Astrocyte of the cerebellum (primary cell): ENCODE measurements at regions not wholly inside any gene's neighbourhood (a gene's known extent, or its start where the extent isn't known, plus 50 kb on each side); places are given as distances from the start of the nearest gene placed in this dataset.

ENCODE experiments used
- DNase-seq: peaks from one replicate; pipeline ENCODE4 v3.0.0-alpha.2; 2011; ENCODE audit warnings: low read depth
- H3K4me3 ChIP-seq: 2 replicates; pipeline ENCODE4 v1.5.1; 2011; ENCODE audit warnings: mild to moderate bottlenecking, low read depth, low read length, moderate library complexity
- CTCF ChIP-seq: IDR thresholded peaks from 2 replicates; pipeline ENCODE4 v1.5.1; 2012; ENCODE audit warnings: low read length, low read depth, moderate library complexity, mild to moderate bottlenecking; ENCODE audit errors: missing control alignments
- in situ Hi-C: cut with HindIII; loops from 2 replicates; pipeline ENCODE4 v1.10.0; 2017; ENCODE audit warnings: low sequenced_read_pairs

- no peak overlapping the region for H3K4me3 ChIP-seq
- DNase-seq, result no peak
- in situ Hi-C loops, result no loop called here
- no peak for TF ChIP-seq CTCF
Observed at GRCh38 chr2:144078802-144079724, 440.9 kb downstream of the ZEB2 start.

- DNase-seq, result no peak
- H3K4me3 ChIP-seq, result no peak overlapping the region
- no peak for TF ChIP-seq CTCF
- in situ Hi-C loops, result no loop called here
Observed at GRCh38 chr2:144078106-144078505, 441.8 kb downstream of the ZEB2 start.

- no peak for DNase-seq
- in situ Hi-C loops, result no loop called here
- no peak overlapping the region for H3K4me3 ChIP-seq
- TF ChIP-seq CTCF, result no peak
Observed at GRCh38 chr2:144074450-144074849, 445.5 kb downstream of the ZEB2 start.

GRCh38 chr2:144071461-144071860 is 448.5 kb downstream of the ZEB2 start:
- no peak overlapping the region for H3K4me3 ChIP-seq
- in situ Hi-C loops, result no loop called here
- DNase-seq, result peak; percentile 15
- TF ChIP-seq CTCF, result peak; percentile 30

DNA sequence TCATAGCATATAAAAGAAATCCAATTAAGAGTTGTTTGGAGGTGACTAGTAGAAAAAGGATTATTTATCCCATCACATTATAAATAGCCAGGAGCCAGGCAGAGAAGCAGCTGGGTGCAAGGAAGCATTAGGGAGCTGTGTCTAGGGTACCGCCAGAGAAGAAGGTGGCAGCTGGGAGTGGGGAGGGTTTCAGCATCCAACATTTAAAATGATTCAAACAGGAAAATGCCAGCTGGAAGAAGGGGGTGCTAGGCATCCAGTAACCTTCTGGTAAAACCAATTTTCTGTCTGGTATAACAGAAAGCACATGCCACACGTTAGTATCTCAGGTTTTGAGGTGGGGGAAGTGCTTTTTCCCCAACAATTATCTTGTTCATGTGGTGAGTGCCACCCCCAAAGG is 452.4 kb downstream of the ZEB2 start:
- no peak for TF ChIP-seq CTCF
- DNase-seq, result no peak
- no peak overlapping the region for H3K4me3 ChIP-seq
- in situ Hi-C loops, result loop anchor here (5.0 kb wide), 1 partner anchor 95 kb away; no protein-coding TSS in a partner anchor

DNA sequence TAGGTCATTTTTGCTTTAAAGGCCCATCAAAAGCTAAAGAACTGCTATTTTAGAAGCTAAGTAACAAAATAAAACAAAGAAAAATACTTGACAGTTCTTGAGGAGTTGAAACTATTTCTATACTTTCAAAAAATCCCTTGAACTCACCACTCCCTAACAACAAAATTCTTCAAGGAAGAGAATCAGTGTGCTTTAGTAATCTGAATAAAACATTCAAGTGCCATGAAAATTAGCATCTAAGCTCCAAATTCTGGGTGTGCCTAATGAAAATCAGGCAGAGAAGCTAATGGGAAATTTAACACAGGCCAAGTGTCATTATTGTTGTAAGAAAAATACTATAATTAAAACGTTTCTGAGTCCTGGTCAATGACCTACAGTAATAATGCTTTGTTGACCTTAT is 456.3 kb downstream of the ZEB2 start:
- no peak for DNase-seq
- TF ChIP-seq CTCF, result no peak
- in situ Hi-C loops, result no loop called here
- no peak overlapping the region for H3K4me3 ChIP-seq
